ENCODE measurements at regions not wholly inside any gene's neighbourhood (a gene's known extent, or its start where the extent isn't known, plus 50 kb on each side); places are given as distances from the start of the nearest gene placed in this dataset.

- no peak for TF ChIP-seq POLR2AphosphoS5 (IDR thresholded peaks at IDR 0.05; ENCODE audit: low read depth, low read length)
- TF ChIP-seq, protein P1, sequence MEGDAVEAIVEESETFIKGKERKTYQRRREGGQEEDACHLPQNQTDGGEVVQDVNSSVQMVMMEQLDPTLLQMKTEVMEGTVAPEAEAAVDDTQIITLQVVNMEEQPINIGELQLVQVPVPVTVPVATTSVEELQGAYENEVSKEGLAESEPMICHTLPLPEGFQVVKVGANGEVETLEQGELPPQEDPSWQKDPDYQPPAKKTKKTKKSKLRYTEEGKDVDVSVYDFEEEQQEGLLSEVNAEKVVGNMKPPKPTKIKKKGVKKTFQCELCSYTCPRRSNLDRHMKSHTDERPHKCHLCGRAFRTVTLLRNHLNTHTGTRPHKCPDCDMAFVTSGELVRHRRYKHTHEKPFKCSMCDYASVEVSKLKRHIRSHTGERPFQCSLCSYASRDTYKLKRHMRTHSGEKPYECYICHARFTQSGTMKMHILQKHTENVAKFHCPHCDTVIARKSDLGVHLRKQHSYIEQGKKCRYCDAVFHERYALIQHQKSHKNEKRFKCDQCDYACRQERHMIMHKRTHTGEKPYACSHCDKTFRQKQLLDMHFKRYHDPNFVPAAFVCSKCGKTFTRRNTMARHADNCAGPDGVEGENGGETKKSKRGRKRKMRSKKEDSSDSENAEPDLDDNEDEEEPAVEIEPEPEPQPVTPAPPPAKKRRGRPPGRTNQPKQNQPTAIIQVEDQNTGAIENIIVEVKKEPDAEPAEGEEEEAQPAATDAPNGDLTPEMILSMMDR (IDR thresholded peaks at IDR 0.05), result no peak
- no peak for TF ChIP-seq SIN3A (IDR thresholded peaks at IDR 0.05; ENCODE audit: borderline replicate concordance, insufficient read depth, low read depth, low read length)
These were observed 90.7 kb upstream of the ELL2 start for GRCh38 chr5:96052374-96052773.
